ENCODE measurements at regions not wholly inside any gene's neighbourhood (a gene's known extent, or its start where the extent isn't known, plus 50 kb on each side); places are given as distances from the start of the nearest gene placed in this dataset.

DNA sequence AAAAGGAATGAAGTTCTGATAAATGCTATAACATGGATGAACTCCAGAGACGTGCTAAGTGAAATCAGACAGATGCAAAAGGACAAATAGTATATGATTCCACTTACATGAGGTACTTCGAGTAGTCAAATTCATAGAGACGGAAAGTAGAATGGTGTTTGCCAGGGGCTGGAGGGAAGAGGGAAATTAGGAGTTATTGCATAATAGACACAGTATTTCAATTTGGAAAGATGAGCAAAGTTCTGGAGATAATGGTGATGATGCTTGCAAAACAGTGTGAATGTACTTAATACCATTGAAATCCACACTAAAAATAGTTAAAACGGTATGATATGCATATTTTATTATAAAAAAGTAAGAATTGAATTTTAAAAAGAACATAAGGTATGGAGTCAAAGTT lies 84.9 kb upstream of the STXBP5 start:
- no peaks in the 10 kb centered on the region for H3K4me1 Mint-ChIP-seq
- Histone ChIP-seq H3K4me2 (replicated peaks; ENCODE audit: low read depth, low read length, poor library complexity, severe bottlenecking) (no peak overlapping the region), H3K79me2 (ENCODE audit: control insufficient read depth, insufficient read depth, low read length) (no peaks in the 10 kb centered on the region), H3K27me3 (replicated peaks in 1 of 4; ENCODE audit: control extremely low read depth in 1 of 4, control insufficient read depth in 3 of 4, insufficient read depth in 4 of 4, low read length in 3 of 4) (peaks cover 0 to 6% (median 0%) of the 10 kb centered on the region in 4 experiments), H3K4me3 (ENCODE audit: control extremely low read depth in 1 of 5, extremely low read depth in 1 of 5, insufficient read depth in 1 of 5, low read depth in 2 of 5, low read length in 4 of 5) (no peak overlapping the region), H3K36me3 (replicated peaks in 1 of 2; ENCODE audit: control extremely low read depth in 1 of 2, control insufficient read depth in 1 of 2, extremely low read depth in 1 of 2, insufficient read depth in 2 of 2, low read length in 1 of 2) (no peaks in the 10 kb centered on the region), H2AFZ (ENCODE audit: insufficient read depth, low read depth, low read length, poor library complexity, severe bottlenecking) (no peak overlapping the region), H3K9me3 (ENCODE audit: control extremely low read depth in 1 of 3, control insufficient read depth in 2 of 3, insufficient read depth in 1 of 3, low read length in 2 of 3) (no peaks in the 10 kb centered on the region), H3K9ac (ENCODE audit: low read length) (no peak overlapping the region), H4K20me1 (ENCODE audit: control insufficient read depth, insufficient read depth, low read length, poor library complexity, severe bottlenecking) (no peaks in the 10 kb centered on the region), H3K4me1 (ENCODE audit: control insufficient read depth in 2 of 2, insufficient read depth in 2 of 2, low read length in 2 of 2) (no peaks in the 10 kb centered on the region), H3K27ac (ENCODE audit: low read length in 2 of 2) (no peak overlapping the region)
- POLR2A ChIA-PET = no interaction called here
- CTCF ChIA-PET = no interaction called here
- H3K27ac Mint-ChIP-seq = no peak overlapping the region
- DNase-seq (no peak), ATAC-seq (ENCODE audit: low read depth) (no peak)
- peaks cover 32% of the 10 kb centered on the region for H3K27me3 Mint-ChIP-seq
- H3K9me3 Mint-ChIP-seq (ENCODE audit: insufficient read depth) = peaks cover 4% of the 10 kb centered on the region
- TF ChIP-seq, protein P1, sequence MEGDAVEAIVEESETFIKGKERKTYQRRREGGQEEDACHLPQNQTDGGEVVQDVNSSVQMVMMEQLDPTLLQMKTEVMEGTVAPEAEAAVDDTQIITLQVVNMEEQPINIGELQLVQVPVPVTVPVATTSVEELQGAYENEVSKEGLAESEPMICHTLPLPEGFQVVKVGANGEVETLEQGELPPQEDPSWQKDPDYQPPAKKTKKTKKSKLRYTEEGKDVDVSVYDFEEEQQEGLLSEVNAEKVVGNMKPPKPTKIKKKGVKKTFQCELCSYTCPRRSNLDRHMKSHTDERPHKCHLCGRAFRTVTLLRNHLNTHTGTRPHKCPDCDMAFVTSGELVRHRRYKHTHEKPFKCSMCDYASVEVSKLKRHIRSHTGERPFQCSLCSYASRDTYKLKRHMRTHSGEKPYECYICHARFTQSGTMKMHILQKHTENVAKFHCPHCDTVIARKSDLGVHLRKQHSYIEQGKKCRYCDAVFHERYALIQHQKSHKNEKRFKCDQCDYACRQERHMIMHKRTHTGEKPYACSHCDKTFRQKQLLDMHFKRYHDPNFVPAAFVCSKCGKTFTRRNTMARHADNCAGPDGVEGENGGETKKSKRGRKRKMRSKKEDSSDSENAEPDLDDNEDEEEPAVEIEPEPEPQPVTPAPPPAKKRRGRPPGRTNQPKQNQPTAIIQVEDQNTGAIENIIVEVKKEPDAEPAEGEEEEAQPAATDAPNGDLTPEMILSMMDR (IDR thresholded peaks at IDR 0.05) = no peak
- no peak for TF ChIP-seq EZH2 (IDR thresholded peaks at IDR 0.05; ENCODE audit: borderline replicate concordance, insufficient read depth, low read depth, low read length, poor library complexity, severe bottlenecking)
- 100% methylated on average over 1 of the region's 4 CpGs for WGBS (ENCODE audit: insufficient coverage)
- intact Hi-C loops (cut with micrococcal nuclease) = no loop called here
- no peak overlapping the region for H3K4me3 Mint-ChIP-seq

DNA sequence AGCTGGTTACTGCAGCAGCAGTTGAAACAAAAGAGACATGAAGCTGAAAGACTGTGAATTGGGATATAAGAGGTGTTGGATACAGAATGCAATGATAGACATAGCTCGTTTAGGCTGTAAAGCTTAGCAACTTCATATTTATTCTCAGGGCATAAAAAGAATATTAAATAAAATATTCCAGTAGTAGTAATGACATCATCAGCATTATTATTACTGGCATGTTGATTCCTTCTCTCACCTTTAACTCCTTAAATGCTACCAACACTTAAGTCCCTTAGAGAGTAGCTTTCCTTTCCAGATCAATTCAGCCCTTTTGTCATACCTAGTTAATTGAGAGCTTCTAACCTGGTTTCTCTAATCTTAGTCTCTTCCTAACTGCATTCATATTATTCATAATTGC lies 81.4 kb upstream of the STXBP5 start:
- intact Hi-C loops (cut with micrococcal nuclease) = no loop called here
- Histone ChIP-seq H3K79me2 (ENCODE audit: control insufficient read depth, insufficient read depth, low read length) (no peaks in the 10 kb centered on the region), H3K4me1 (ENCODE audit: control insufficient read depth in 2 of 2, insufficient read depth in 2 of 2, low read length in 2 of 2) (no peaks in the 10 kb centered on the region), H3K27me3 (replicated peaks in 1 of 4; ENCODE audit: control extremely low read depth in 1 of 4, control insufficient read depth in 3 of 4, insufficient read depth in 4 of 4, low read length in 3 of 4) (no peaks in the 10 kb centered on the region), H3K36me3 (replicated peaks in 1 of 2; ENCODE audit: control extremely low read depth in 1 of 2, control insufficient read depth in 1 of 2, extremely low read depth in 1 of 2, insufficient read depth in 2 of 2, low read length in 1 of 2) (no peaks in the 10 kb centered on the region), H3K27ac (ENCODE audit: low read length in 2 of 2) (no peak overlapping the region), H3K9ac (ENCODE audit: low read length) (no peak overlapping the region), H3K9me3 (ENCODE audit: control extremely low read depth in 1 of 3, control insufficient read depth in 2 of 3, insufficient read depth in 1 of 3, low read length in 2 of 3) (no peaks in the 10 kb centered on the region), H4K20me1 (ENCODE audit: control insufficient read depth, insufficient read depth, low read length, poor library complexity, severe bottlenecking) (no peaks in the 10 kb centered on the region), H2AFZ (ENCODE audit: insufficient read depth, low read depth, low read length, poor library complexity, severe bottlenecking) (no peak overlapping the region), H3K4me2 (replicated peaks; ENCODE audit: low read depth, low read length, poor library complexity, severe bottlenecking) (no peak overlapping the region), H3K4me3 (ENCODE audit: control extremely low read depth in 1 of 5, extremely low read depth in 1 of 5, insufficient read depth in 1 of 5, low read depth in 2 of 5, low read length in 4 of 5) (no peak overlapping the region)
- ATAC-seq (ENCODE audit: low read depth) = no peak
- ChIA-PET POLR2A (no interaction called here), CTCF (no interaction called here)
- DNase-seq = no peak
- WGBS (ENCODE audit: insufficient coverage) = no CpG with 5 or more reads among the region's 1 CpG
- no peak overlapping the region for H3K4me3 Mint-ChIP-seq
- H3K4me1 Mint-ChIP-seq = no peaks in the 10 kb centered on the region
- H3K27me3 Mint-ChIP-seq = peaks cover 23% of the 10 kb centered on the region
- peaks cover 4% of the 10 kb centered on the region for H3K9me3 Mint-ChIP-seq (ENCODE audit: insufficient read depth)
- H3K27ac Mint-ChIP-seq = no peak overlapping the region
- no peak for TF ChIP-seq EZH2 (IDR thresholded peaks at IDR 0.05; ENCODE audit: borderline replicate concordance, insufficient read depth, low read depth, low read length, poor library complexity, severe bottlenecking)
- TF ChIP-seq, protein P1 (IDR thresholded peaks at IDR 0.05) = no peak

All from B cell (primary cell).